ENCODE measurements at regions not wholly inside any gene's neighbourhood (a gene's known extent, or its start where the extent isn't known, plus 50 kb on each side); places are given as distances from the start of the nearest gene placed in this dataset.
A peak's percentile ranks its signal among the peaks of the same experiment; 100 is the strongest.

DNA sequence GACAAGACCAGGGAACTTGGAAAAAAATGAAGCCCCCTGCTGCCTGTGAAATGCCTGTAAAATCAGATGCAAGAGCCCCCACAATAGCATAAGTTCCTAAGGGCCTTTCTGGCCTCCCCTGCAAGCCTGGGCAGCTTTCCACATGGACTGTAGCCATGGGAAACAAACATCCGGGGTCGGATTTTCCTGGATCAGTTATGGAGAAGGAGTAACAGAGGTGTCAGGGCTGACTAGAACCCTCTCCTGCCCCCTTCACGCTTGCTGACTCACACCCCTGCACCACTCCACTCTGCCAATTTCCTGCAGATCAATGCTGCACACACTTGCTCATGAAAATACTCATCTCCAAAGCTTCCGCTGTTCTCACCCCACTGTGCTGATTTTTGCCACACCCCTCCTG lies 258.6 kb downstream of the CBLN1 start:
- DNase-seq (ENCODE audit: low spot score) = peak; percentile 4

DNA sequence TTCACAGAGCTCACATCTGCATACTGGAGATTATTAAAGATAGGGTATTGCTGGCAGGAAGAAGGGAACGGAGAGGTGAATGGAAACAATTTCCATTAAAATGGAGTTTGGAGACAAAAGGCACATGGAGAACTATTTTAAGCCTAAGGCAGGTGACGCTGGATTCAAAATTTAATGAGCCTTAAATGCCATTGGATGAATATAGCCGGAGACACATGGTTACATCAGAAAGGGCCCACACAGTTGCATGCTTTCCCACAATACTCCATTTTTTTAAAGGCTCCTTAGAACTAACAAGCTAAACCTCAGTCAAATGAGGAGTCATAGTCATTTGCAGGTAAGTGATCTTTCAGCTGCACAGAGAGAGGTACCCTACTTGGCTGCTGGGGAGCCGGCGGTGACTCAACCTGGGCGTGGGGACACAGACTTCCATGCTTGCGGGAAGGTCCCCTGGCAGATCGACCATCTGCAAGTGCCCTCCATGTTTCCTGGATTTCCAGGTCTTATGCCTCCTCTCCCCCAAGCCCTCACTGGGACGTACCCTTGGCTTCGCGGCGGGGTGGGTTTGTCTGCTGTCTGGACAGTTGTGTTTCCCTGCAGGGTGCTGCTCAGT lies 259.2 kb downstream of the CBLN1 start:
- DNase-seq (ENCODE audit: low spot score) = no peak

DNA sequence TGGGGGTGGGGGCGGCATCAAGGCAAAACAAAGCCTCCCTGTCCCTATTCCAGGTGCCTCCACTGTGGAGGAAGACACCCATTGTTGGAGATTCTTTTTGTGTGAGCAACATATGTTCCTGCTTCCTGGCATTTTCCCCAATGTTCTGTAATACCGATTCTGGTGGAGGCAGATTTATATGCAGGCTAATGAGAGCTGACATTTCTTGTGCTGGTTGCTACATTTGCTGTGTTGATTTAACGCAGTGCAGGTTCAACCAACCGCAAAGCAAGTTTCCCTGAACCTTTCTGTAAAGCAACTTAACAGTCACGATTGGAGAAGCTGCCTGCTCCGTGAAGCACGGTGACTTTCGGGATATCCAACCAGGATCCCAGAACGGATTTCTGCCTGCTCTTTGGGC lies 260.5 kb downstream of the CBLN1 start:
- DNase-seq (ENCODE audit: low spot score) = no peak

DNA sequence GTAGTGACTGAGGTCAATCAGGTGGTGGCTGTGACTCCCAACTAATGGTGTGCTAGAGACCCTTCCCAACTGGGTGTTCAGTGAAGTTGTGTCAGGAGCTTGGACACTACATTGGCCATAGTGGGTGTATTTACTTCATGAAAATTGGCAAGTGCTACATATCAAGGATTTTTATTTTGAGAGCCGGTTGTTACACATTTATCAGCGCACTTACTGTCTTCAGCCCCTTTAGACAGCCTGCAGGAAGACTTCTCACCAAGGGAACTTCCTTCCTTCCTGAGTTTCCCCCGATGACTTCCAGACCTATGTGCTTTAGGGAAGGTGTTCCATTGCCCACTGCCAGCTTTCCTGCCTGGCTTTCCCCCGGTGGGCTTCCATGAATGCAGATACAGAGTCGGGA lies 261.2 kb downstream of the CBLN1 start:
- no peak for DNase-seq (ENCODE audit: low spot score)

DNA sequence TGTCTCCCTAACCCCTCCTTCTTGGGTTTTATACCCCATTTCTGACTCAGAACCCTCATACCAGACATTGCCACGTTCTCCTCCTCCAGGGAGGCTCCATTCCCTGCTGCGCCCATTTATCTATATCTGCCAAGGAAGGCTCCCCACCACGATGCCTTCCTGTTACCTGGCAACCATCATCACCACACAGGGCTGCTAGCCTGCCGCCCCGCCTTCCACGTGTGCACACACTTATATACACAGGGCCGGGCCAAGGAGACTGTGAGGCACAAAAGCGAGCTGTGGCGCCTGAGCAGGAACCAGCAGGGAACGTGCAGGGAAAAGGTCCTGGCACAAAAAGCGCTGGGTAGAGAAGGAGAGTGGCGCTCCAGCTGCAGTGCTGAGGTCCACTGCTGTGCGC lies 261.8 kb downstream of the CBLN1 start:
- no peak for DNase-seq (ENCODE audit: low spot score)

DNA sequence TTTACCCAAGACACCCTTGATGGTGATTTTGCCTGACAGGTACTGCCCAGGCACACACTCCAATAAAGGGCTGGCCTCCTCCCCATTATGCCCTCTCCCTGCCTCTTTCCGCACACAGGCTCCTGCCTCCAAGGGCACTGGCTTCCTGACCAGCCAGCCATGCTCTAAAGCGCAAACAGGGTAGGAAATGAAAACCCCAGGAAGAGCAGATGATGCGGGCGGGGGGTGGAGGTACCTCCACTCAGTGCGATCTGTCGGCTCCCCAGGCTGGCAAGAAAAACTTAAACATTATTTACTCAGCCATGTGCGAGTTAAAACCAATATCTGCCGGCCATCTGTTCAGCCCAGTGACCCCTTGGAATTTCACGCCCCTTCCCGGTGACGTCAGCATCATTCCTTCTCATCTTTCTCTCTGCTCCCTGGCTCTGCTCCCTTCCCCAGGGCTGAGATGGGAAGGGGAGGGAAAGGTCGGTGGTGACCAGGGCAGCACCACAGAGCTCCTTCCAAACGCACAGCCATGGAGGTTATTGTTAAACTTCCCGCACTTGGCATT lies 262.5 kb downstream of the CBLN1 start:
- no peak for DNase-seq (ENCODE audit: low spot score)

DNA sequence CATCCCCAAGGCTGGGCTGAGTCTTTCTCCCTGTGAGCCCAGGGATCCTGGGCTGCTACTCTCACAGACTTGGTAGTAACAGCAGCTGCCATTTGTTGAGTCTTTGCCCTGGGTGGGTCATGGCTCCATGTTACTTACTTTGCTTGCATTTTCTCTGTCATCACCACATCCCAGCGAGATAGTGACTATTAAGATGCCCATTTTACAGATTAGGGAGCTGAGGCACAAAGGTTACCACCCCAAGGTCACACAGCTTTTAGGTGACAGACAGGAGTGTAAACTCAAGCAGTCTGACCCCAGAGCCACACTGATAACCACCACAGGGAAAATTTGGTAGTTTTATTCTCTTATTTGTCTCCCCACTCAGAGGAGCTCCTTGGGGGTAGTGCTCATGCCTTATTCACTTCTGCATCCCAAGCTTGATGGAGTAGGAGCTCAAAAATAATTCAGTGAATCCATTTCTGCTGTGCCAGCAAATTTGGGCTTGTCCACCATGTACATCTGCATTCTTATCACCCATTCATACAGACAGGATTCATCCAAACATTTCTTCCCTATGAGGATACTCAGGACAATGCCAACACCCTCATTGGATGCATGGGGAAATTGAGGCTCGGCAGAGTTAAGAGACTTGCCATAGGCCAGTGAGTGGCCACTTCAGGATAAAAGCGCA lies 263.2 kb downstream of the CBLN1 start:
- DNase-seq (ENCODE audit: low spot score) = no peak

DNA sequence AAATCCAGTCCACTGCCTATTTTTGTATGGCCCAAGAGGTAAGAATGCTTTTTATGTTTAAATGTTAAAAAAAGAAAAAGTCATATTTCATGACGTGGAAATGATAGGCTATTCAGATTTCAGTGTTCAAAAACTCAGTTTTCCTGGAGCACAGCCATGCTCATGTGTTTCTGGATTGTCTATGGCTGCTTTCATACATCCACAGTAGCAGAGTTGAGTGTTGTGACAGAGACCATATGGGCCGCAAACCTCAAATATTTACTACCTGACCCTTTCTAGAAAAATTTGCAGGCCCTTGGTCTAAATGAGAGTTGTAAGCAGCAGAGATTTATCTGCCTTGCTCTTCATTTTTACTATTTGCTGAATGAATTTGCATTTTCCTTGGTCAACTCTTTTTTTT lies 264.1 kb downstream of the CBLN1 start:
- no peak for DNase-seq (ENCODE audit: low spot score)

DNA sequence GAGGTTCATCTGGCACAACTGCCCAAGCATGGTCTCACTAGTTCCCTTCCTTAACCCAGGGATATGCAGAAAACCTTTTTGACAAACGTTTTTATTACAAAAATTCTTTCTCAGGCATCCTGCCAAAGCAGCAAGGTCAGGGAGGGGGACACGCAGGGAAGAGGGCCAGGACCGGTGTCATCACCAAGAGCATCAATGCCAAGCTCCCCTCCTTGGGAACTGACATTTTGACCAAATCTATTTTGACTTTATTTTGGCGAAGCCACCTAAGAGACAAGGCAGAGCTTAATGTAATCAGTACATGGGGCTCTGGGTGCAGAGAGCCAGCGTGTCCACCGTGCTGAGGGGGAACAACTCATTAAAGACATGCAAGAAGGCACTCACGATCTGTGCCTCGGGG lies 265.2 kb downstream of the CBLN1 start:
- DNase-seq (ENCODE audit: low spot score) = no peak

DNA sequence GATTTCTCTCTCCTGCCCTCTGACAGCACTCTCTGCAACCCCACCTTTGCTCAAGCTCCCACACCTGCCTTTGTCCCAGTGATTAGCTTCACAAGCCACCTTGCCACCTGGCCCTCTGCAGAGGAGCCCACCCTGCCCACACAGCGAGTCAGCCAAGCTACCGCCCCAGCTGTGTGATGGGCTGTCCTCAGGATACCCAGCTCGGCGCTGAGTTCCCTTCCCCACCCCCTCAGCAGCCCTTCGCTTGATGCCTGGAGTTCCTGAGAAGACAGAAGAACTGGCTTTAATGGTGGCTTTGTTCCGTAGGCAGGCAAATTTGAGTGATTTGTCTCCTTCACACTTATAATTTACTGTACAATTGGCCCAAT lies 266.4 kb downstream of the CBLN1 start:
- DNase-seq (ENCODE audit: low spot score) = no peak

DNA sequence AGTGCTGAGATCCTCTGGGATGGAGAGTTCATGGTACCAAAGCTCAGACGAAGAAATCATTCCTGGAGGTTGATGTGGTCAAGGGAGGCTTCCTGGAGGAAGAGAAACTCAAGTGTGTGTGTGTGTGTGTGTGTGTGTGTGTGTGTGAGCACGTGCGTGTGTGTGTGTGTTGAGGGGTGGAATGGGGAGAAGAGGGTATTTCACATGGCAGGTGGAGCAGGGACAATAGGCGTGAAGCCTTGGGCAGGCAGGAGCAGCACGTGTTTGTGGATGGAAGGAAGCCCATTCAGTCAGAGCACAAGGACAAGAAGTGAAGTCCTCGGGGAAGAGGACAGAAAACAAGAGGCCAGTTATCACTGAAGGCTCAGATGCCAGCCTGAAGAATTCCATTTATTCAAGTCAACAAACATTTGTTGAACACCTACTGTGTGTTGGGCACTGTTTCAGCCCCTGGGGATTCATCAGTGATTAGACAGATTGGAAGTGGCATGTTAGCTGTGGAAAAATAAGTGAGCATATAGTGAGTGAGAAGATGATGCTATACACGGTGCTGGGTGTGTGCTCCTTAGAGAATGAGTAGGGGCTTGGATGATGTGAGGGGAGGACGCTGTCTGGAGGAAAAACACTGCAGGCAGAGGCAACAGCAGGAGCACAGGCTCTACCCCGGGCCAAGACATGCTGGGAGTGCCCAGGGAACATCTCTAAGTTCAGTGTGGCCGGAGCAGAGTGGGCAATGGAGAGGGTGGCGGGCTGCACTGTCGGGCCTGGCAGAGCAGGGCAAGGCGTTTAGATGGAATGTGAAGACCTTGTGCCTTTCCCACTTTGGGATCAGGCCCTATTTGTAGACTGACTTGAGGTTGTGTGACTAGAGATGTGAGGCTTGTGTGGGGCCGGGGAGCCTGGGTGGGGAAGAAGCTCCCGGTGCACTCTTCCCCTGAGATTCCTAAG lies 267.1 kb downstream of the CBLN1 start:
- no peak for DNase-seq (ENCODE audit: low spot score)

DNA sequence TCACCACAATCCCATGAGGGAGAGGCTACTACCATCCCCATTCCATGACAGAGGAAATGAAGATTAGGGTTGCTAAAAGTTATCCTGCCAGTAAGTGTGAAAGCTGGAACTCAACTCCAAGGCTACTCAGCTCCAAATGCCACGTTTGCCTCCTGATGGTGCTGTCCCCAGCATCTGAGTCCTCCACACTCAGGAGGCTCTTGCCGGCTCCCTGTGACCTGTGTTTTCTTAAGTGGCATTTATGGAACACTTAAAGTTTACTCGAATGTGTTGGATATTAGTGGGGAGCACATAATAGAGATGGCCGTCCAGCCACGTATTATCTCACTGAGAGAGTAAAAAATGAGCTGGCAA lies 267.9 kb downstream of the CBLN1 start:
- no peak for DNase-seq (ENCODE audit: low spot score)

DNA sequence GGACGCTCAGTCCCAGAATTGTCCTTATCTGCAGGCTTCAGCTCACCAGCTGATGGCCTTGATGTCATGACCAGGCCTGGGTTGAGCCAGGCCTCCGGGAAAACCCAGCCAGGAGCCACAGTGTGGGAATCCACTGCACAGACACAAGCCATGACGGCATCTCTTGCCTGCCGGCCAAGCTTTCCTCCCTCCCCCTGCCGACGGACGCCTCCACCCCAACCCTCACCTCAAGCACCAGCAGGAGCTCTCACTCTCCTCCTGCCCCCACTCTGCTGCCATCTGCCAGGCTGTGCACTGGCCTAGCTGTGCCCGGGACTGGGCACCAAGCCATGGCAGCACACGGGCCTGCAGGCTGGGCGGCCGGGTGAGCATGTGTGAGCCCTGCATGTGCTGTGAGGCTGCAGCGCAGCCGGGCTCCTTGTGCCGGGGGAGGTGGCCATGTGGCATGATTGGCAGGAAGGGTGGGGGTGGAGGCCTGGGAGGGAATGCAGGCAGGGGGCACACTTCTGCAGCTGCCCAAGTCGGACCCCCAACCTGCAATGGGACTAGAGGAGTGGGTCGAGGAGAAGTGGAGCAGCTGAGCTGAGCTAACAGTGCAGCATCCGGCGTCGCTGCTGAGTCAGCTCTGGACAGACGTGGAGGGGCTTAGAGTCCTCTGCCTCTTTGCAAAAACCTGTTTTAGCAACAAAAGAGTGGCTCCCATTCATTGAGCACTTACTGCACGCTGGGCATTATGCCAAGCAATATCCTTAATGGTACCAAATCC lies 268.5 kb downstream of the CBLN1 start:
- no peak for DNase-seq (ENCODE audit: low spot score)

DNA sequence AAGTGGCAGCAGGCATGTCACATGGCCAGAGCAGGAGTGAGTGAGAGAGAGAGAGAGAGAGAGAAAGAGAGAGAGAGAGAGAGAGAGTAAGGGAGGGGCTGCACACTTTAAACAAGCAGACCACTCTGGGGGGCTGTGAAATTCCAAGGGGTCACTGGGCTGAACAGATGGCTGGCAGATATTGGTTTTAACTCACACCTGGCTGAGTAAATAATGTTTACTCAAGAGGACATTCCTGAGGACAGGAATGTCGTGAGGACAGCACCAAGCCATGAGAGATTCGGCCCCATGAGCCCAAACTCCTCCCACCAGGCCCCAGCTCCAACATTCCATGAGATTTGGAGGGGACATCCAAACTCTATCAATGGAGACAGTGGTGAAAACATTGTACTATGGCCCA lies 269.7 kb downstream of the CBLN1 start:
- DNase-seq (ENCODE audit: low spot score) = no peak

DNA sequence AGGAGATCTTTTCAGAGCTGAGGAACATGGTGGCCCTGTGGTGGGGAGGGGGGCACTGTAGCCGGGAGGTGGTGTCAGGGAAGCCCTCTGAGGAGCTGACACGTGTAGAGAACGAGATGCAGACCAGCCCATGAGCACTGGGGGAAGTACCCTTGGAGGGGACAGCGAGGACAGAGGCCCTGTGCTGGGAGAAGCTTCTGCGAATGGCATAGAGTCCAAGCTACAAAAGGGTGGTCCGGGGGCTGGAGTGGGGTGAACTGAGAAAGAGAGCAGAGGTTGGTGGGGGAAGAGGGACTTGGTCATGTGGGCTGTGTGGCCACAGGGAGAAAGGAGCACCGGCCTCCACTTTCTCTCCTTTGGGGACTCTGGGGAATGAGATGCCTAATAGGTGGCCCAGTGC lies 270.8 kb downstream of the CBLN1 start:
- DNase-seq (ENCODE audit: low spot score) = no peak

DNA sequence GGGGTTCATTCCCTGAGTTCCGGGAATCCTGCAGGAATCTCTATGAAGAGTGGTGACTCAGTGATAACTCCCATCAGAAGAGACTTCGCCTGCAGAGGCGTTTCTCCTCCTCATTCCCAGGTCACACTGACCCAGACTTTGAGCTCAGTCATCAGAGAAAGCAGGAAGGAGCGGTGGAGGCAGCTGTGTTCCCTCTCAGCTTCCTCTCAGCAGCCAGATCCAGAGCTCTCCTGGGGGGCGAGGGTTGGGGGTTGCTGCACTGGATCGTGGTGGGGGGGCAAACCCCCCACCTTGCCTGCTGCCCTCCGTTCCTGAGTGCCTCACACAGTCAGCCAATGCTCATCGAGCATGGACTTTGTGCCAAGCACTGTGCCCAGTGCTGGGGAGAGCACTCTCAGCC lies 271.2 kb downstream of the CBLN1 start:
- no peak for DNase-seq (ENCODE audit: low spot score)

DNA sequence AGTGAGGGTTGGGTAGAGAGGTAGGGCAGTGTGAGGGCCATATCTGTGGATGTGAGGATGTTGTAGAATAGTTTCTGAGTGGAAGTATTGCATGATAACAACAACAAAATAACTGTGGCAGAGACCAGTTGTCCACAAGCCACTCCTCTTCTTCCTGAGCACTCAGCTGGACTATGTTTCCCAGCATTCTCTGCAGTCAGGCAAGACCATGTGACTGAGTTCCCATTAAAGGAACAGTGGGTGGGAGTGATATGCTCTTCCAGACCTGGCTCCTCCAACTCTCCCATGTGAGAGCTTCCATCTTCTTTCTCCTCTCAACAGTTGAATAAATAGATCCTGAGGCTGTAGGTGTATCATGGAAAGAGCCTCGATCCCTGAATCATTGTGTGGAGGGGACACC lies 272.4 kb downstream of the CBLN1 start:
- DNase-seq (ENCODE audit: low spot score) = no peak

DNA sequence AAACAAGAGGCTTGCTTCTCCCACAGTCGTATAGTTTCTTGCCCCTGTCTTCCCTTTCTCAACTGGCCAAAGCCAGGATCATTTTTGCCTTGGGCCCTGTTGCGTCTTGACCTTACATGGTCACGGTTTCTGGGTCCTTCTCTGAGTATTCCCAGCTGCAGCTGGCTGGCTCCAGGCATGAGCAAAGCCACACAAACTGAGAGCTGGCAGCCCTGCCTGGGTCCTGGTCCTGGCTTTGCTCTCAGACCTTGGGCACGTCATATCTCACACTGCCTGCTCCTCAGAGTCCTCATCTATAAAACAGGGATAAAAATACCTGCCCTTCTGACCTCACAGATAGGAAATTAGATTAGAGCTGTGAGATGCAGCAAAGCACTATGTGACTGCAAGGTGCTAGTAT lies 277.6 kb downstream of the CBLN1 start:
- DNase-seq (ENCODE audit: low spot score) = no peak

DNA sequence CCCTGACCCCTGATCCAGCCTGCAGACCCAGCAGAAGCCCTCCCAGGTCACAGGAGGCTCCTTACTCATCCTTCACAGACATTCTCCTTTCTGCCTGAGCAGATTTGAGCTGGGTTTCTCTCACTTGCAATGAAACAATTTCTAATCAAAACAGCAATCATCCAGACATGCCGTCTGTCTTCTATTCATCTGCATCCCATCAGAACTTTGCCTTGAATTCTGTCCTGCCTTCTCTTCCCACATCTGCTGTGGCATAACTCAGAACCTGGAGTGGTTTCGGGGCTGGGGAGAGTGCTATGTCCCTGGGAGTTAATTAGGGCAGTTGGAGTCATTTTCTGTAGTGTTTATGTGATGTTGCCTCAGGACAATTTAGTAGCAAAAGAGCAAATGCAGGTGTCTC lies 278.6 kb downstream of the CBLN1 start:
- DNase-seq (ENCODE audit: low spot score) = no peak

DNA sequence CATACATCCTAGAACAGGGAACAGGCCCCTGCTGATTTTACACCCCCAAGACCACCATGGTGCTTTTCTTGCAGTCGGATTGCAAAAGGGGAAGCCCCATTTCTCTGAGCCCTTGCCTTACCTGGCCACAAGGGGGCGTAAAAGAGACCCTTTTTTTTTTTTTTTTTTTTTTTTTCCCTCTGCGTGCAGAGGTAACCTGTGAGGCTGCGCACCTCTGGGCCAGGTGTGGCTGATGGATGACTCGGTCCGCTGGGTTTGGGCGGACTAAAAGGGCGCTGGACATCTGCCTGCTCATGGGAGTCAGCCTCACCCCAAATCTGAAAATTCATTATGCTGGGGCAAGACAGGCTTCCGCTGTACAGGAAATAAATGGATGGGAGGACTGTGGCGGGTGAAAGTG lies 281.0 kb downstream of the CBLN1 start:
- DNase-seq (ENCODE audit: low spot score) = no peak

DNA sequence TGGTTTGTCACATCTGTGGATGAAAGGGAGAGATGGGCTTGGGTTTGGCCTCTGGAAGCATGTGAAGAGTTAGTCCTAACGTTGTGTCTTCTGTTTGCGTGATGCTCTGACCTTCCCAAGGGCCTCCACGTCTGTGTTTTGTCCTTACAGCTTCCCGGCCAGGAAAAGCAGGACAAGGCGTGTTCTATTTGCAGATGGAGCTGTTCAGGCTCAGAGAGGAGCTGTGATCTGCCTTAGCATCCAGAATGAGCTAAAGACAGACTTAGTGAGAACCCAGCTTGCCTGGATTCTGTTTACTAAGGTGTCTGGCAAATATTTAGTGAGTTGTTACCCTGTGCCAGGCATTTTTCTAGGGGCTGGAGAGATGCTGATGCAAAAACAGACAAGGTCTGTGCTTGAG lies 282.1 kb downstream of the CBLN1 start:
- DNase-seq (ENCODE audit: low spot score) = no peak

DNA sequence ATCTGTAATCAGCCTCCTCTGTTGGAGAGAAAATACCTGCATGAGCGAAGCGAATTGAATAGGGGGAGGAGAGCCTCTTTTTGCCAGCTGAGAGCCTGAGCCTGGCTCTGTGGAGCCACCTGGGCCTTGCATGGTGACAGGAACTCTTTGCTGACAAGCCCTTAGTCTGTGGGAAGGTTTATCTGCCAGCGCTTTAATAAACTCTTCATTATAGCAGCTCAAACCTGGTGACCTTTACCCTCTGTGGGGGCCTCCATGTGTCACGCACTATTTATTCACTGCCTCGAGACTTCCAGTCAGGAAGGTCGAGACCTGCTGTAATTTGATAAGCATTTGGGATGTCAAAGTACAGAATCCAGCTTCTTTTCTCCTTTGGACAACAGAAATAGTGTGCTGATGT lies 282.6 kb downstream of the CBLN1 start:
- DNase-seq (ENCODE audit: low spot score) = no peak
